Ovary (tissue), 7 donors: ENCODE measurements at regions not wholly inside any gene's neighbourhood (a gene's known extent, or its start where the extent isn't known, plus 50 kb on each side); places are given as distances from the start of the nearest gene placed in this dataset.

Experiments
- DNase-seq, 5 donors: peaks; one replicate each; pipeline ENCODE4 v3.0.0-alpha.2; 2019 to 2020
- H3K27ac ChIP-seq, 2 donors: fragments of 200-600 bp; one replicate each; pipeline versions ENCODE4 v1.5.1 to v1.8.0; 2019 to 2022
- H3K27me3 ChIP-seq: fragments of 200-600 bp; one replicate; pipeline ENCODE4 v1.8.0; 2022
- H3K36me3 ChIP-seq: fragments of 200-600 bp; sonication (generic); one replicate; pipeline ENCODE4 v1.5.1; 2019
- H3K4me1 ChIP-seq: one replicate; pipeline ENCODE4 v1.8.1; 2013; ENCODE audit warnings: mild to moderate bottlenecking, moderate library complexity; ENCODE audit not compliant: insufficient read depth
- H3K4me3 ChIP-seq: fragments of 200-600 bp; sonication (generic); one replicate; pipeline ENCODE4 v1.5.1; 2017
- H3K9me3 ChIP-seq, 2 donors: fragments of 200-600 bp in 1 of 2; sonication (generic) in 1 of 2; one replicate each; pipeline versions ENCODE4 v1.5.1 to v1.8.1; 2013 to 2019; ENCODE audit warnings: mild to moderate bottlenecking in 1 of 2, moderate library complexity in 1 of 2
- CTCF ChIP-seq, 3 donors: fragments of 450-650 bp in 2 of 3; fragments of 200-600 bp in 1 of 3; IDR thresholded peaks; one replicate each; pipeline versions ENCODE4 v1.5.1 to v1.8.0; 2016 to 2022; ENCODE audit warnings: antibody characterized with exemption in 3 of 3, mild to moderate bottlenecking in 1 of 3
- EP300 ChIP-seq: sonication (generic); formaldehyde crosslinking; IDR thresholded peaks from one replicate; pipeline ENCODE4 v1.6.1; 2017; ENCODE audit warnings: antibody characterized with exemption
- POLR2A ChIP-seq: fragments of 450-650 bp; IDR thresholded peaks from one replicate; pipeline ENCODE4 v1.6.1; 2017; ENCODE audit warnings: antibody characterized with exemption, mild to moderate bottlenecking, moderate library complexity
- WGBS, 3 donors: extraction: QIAGEN DNeasy Blood & Tissue Kit in 1 of 3; methylation state at CpG; one replicate each; pipeline versions ENCODE4 v1.1.5 to v1.1.7; 2013 to 2017; 5-methylcytosine and 5-hydroxymethylcytosine counted together
- intact Hi-C, 4 donors: fragments of 100-400 bp; cut with DNase I; formaldehyde crosslinking; loops; one replicate each; pipeline versions ENCODE4 v1.11.0 to v1.15.1; 2022 to 2023
- donor health status: DM: no; HTN: no; CAD: no; lungs with moderate emphysema.
- donor health status: DM: no; HTN: no; CAD: no.
- donor health status: Bipolar disorder and iron deficiency.
- donor health status: DM: no; HTN: no; CAD: no.
- donor health status: DM: yes; HTN: yes; CAD: no.

DNA sequence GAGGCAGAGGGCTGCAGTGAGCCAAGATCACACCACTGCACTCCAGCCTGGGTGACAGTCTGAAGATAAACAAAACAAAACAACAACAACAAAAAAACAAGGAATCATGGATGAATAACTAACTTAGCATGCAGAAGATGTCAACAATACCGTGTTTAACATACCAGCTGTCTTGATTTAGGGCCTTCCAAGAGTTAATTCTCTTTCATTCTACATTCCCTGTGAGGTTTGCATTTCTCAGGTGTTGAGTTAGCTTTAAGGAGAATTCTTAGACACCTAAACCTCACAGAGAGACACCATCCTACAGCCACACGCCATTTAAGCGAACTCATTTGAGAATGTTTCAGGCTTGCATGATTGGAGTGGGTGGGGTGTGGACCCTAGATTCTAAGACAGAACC lies 363.1 kb upstream of the RUNX1 start:
- TF ChIP-seq CTCF (IDR thresholded peaks at IDR 0.05), result no peak
- TF ChIP-seq POLR2A, result no peak
- no peak for TF ChIP-seq EP300
- no peaks in the 10 kb centered on the region for H3K36me3 ChIP-seq
- H3K27ac ChIP-seq, result no peak overlapping the region
- DNase-seq, result no peak
- no peak overlapping the region for H3K4me3 ChIP-seq
- H3K27me3 ChIP-seq, result no peaks in the 10 kb centered on the region
- WGBS, 3 donors, result 96 to 98% (median 97%) methylated on average over 3 of the region's 3 CpGs
- intact Hi-C loops, result loop anchor here in 1 of 4 donors (10.0 kb wide), 1 partner anchor 443 kb away; no protein-coding TSS in a partner anchor
- no peaks in the 10 kb centered on the region for H3K4me1 ChIP-seq
- no peaks in the 10 kb centered on the region for H3K9me3 ChIP-seq

GRCh38 chr21:35411434-35411833 lies 362.3 kb upstream of the RUNX1 start:
- Histone ChIP-seq H3K27me3 (no peaks in the 10 kb centered on the region), H3K9me3 (no peaks in the 10 kb centered on the region), H3K4me3 (no peak overlapping the region), H3K36me3 (no peaks in the 10 kb centered on the region), H3K27ac (no peak overlapping the region), H3K4me1 (no peaks in the 10 kb centered on the region)
- no peak for DNase-seq
- 94 to 96% (median 96%) methylated on average over 11 of the region's 11 CpGs for WGBS, 3 donors
- TF ChIP-seq EP300, result no peak
- no peak for TF ChIP-seq POLR2A
- TF ChIP-seq CTCF (IDR thresholded peaks at IDR 0.05), result no peak
- intact Hi-C loops, result loop anchor here in 1 of 4 donors (10.0 kb wide), 1 partner anchor 443 kb away; no protein-coding TSS in a partner anchor

DNA sequence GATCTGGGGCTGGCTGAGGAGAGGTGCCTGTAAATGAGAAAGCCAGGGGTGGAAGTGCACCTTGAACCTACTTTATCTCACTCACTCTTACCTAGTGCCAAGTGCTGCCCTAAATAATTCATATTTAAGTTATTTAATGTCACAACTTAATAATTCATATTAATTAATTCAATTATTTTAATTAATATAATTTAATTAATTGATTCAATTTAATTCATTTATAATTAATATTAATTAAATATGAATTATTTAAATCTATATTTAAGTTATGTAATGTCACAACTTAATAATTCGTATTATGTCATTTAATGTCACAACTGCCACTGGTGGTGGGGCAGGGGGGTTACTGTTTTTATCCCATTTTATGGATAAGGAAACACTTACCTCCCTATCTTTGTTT lies 361.6 kb upstream of the RUNX1 start:
- no peak for DNase-seq
- Histone ChIP-seq H3K27me3 (no peaks in the 10 kb centered on the region), H3K27ac (no peak overlapping the region), H3K4me1 (no peaks in the 10 kb centered on the region), H3K4me3 (no peak overlapping the region), H3K36me3 (no peaks in the 10 kb centered on the region), H3K9me3 (no peaks in the 10 kb centered on the region)
- intact Hi-C loops, result loop anchor here in 1 of 4 donors (10.0 kb wide), 1 partner anchor 444 kb away; no protein-coding TSS in a partner anchor
- 93 to 96% (median 94%) methylated on average over 1 of the region's 1 CpG for WGBS, 3 donors
- no peak for TF ChIP-seq EP300
- no peak for TF ChIP-seq CTCF (IDR thresholded peaks at IDR 0.05)
- no peak for TF ChIP-seq POLR2A

DNA sequence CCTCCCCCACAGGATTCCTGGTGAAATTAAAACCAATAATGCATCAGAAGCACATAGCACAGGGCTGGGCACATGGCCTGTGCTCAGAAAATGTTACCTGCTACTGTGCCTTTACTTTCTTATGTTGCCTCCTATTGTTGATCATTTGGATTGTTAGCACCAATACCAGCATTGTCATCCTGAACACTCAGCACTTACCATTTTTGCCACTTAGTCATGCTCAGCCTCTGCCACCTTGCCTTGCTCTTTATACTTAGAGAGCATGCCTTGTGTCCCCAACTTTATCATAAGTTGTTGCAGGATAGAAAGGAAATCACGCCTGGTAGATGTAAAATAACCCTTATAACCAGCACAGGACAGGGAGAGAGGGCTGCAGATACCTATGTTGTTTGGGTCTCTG lies 361.0 kb upstream of the RUNX1 start:
- no peak for DNase-seq
- Histone ChIP-seq H3K27ac (no peak overlapping the region), H3K4me3 (no peak overlapping the region), H3K27me3 (no peaks in the 10 kb centered on the region), H3K4me1 (no peaks in the 10 kb centered on the region), H3K9me3 (no peaks in the 10 kb centered on the region), H3K36me3 (no peaks in the 10 kb centered on the region)
- WGBS, 3 donors, result 92 to 95% (median 93%) methylated on average over 1 of the region's 1 CpG
- intact Hi-C loops, result loop anchor here in 1 of 4 donors (10.0 kb wide), 1 partner anchor 445 kb away; no protein-coding TSS in a partner anchor
- no peak for TF ChIP-seq EP300
- no peak for TF ChIP-seq POLR2A
- no peak for TF ChIP-seq CTCF (IDR thresholded peaks at IDR 0.05)
